SK-N-SH treated with all-trans-retinoic acid at 6 μM for 48 hours (cell line): ENCODE measurements at regions not wholly inside any gene's neighbourhood (a gene's known extent, or its start where the extent isn't known, plus 50 kb on each side); places are given as distances from the start of the nearest gene placed in this dataset.

Experiments used
- ZNF70 ChIP-seq: fragments of 450-650 bp; formaldehyde crosslinking; IDR thresholded peaks from 2 replicates; pipeline ENCODE4 v1.5.0; 2020; ENCODE audit warnings: mild to moderate bottlenecking, moderate library complexity
- TF ChIP-seq, protein P1 (sequence below): fragments of 250-450 bp; sonication (Bioruptor Pico); IDR thresholded peaks from 2 replicates; pipeline ENCODE4 v1.5.0; 2020; ENCODE audit warnings: mild to moderate bottlenecking, moderate library complexity

DNA sequence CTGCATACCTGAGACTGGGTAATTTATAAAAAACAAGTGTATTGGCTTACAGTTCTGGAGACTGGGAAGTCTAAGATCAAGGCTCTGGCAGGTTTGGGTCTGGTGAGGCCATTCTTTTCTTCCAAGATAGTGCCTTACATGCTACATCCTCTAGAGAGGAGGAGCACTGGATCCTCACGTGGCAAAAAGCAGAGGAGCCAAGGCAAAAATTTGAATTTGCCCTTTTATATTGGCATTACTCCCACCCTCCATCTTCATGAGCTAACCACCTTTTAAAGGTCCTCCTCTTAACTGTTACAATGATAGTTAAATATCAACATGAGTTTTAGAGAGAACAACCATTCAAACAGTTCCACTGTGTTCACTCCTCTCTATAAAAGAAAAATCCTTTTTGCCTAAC lies 286.3 kb upstream of the SEL1L start:
- TF ChIP-seq, protein P1, sequence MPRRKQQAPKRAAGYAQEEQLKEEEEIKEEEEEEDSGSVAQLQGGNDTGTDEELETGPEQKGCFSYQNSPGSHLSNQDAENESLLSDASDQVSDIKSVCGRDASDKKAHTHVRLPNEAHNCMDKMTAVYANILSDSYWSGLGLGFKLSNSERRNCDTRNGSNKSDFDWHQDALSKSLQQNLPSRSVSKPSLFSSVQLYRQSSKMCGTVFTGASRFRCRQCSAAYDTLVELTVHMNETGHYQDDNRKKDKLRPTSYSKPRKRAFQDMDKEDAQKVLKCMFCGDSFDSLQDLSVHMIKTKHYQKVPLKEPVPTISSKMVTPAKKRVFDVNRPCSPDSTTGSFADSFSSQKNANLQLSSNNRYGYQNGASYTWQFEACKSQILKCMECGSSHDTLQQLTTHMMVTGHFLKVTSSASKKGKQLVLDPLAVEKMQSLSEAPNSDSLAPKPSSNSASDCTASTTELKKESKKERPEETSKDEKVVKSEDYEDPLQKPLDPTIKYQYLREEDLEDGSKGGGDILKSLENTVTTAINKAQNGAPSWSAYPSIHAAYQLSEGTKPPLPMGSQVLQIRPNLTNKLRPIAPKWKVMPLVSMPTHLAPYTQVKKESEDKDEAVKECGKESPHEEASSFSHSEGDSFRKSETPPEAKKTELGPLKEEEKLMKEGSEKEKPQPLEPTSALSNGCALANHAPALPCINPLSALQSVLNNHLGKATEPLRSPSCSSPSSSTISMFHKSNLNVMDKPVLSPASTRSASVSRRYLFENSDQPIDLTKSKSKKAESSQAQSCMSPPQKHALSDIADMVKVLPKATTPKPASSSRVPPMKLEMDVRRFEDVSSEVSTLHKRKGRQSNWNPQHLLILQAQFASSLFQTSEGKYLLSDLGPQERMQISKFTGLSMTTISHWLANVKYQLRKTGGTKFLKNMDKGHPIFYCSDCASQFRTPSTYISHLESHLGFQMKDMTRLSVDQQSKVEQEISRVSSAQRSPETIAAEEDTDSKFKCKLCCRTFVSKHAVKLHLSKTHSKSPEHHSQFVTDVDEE (CRISPR knock-in tag), result no peak
- TF ChIP-seq ZNF70 (CRISPR knock-in tag), result no peak
